Esophagus muscularis mucosa (tissue), 3 donors: ENCODE measurements at regions not wholly inside any gene's neighbourhood (a gene's known extent, or its start where the extent isn't known, plus 50 kb on each side); places are given as distances from the start of the nearest gene placed in this dataset.

ENCODE experiments used
- POLR2A ChIP-seq: fragments of 450-650 bp; IDR thresholded peaks from one replicate; pipeline ENCODE4 v1.6.1; 2017; ENCODE audit warnings: antibody characterized with exemption, moderate library complexity, mild to moderate bottlenecking, low read depth
- TF ChIP-seq, protein P1 (sequence below), 3 experiments: fragments of 200-600 bp in 2 of 3; fragments of 450-650 bp in 1 of 3; sonication (generic) in 2 of 3; IDR thresholded peaks; one replicate each; pipeline ENCODE4 v1.5.1; 2017 to 2019; ENCODE audit warnings: antibody characterized with exemption in 3 of 3, mild to moderate bottlenecking in 2 of 3, moderate library complexity in 1 of 3

DNA sequence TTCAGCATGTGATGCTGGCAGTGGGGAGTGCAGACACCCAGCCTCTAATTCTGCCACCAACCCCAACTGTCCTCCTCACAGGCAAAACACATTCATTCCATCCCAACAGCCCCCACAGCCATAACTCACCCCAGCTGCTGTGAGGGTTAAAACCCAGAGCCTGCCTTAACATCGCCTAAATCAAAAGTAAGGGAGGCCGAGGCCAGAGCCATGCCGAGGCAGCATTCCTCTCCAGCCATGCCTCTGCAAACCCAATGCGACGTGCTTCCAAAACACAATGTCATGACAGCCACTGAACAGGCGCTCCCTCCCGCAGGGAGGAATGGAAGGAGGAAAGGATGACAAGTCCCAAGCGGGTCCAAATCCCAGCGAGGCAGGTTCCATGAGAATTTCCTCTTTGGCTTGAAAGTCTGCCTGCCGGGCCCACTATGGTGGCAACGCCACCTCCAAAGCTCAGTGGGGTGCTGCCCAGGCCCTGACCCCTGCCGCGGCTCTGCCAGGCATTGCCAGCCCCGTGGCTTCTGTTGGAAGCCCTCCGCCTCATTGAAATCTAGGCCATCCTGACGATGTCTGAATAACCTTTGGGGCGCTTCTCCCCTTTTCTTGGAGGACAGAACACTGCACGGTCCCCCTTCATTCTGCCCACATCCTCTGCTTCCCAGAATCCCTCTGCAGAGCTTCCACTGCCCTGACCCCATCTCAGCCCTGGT, 472.3 kb downstream of the BRD1 start:
- TF ChIP-seq, protein P1, sequence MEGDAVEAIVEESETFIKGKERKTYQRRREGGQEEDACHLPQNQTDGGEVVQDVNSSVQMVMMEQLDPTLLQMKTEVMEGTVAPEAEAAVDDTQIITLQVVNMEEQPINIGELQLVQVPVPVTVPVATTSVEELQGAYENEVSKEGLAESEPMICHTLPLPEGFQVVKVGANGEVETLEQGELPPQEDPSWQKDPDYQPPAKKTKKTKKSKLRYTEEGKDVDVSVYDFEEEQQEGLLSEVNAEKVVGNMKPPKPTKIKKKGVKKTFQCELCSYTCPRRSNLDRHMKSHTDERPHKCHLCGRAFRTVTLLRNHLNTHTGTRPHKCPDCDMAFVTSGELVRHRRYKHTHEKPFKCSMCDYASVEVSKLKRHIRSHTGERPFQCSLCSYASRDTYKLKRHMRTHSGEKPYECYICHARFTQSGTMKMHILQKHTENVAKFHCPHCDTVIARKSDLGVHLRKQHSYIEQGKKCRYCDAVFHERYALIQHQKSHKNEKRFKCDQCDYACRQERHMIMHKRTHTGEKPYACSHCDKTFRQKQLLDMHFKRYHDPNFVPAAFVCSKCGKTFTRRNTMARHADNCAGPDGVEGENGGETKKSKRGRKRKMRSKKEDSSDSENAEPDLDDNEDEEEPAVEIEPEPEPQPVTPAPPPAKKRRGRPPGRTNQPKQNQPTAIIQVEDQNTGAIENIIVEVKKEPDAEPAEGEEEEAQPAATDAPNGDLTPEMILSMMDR (IDR thresholded peaks at IDR 0.05): no peak
- TF ChIP-seq POLR2A: no peak
